ENCODE measurements at regions not wholly inside any gene's neighbourhood (a gene's known extent, or its start where the extent isn't known, plus 50 kb on each side); places are given as distances from the start of the nearest gene placed in this dataset.

- TF ChIP-seq CTCF (IDR thresholded peaks at IDR 0.05 in 2 of 3, conservative IDR thresholded peaks at IDR 0.05 in 1 of 3; ENCODE audit: borderline replicate concordance in 1 of 3, insufficient read depth in 1 of 3, low read depth in 2 of 3, low read length in 2 of 3) (no peak), ZFX (IDR thresholded peaks at IDR 0.05) (no peak), EZH2 (IDR thresholded peaks at IDR 0.05) (no peak), RAD21 (IDR thresholded peaks at IDR 0.05; ENCODE audit: low read depth) (no peak), CEBPB (IDR thresholded peaks at IDR 0.05; ENCODE audit: low read depth) (no peak), CBX3 (IDR thresholded peaks at IDR 0.05; ENCODE audit: low read depth) (no peak), ZNF274 (IDR thresholded peaks at IDR 0.05; ENCODE audit: low read depth, low read length) (no peak), EGR1 (IDR thresholded peaks at IDR 0.05; ENCODE audit: low read depth) (no peak)
- TF ChIP-seq, protein P1, sequence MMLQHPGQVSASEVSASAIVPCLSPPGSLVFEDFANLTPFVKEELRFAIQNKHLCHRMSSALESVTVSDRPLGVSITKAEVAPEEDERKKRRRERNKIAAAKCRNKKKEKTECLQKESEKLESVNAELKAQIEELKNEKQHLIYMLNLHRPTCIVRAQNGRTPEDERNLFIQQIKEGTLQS (IDR thresholded peaks at IDR 0.05): no peak
These were observed 62.0 kb upstream of the ACP3 start (continued) for GRCh38 chr3:132255041-132255745.

GRCh38 chr3:132256989-132257388, 60.2 kb upstream of the ACP3 start:
- no peaks in the 10 kb centered on the region for H4K20me1 ChIP-seq (ENCODE audit: insufficient read depth)
- ChIA-PET RAD21 (ENCODE audit: low non-redundant PET in 1 of 2, low total read pairs in 2 of 2, uncharacterized antibody in 2 of 2, unreplicated experiment in 2 of 2) (interaction anchor here (0.7 to 1.5 kb wide), 3 partner anchors 86 to 87 kb away, joined by 3 to 16 read pairs (median 12); no protein-coding TSS in a partner anchor), CTCF (interaction anchor here (1.1 to 4.6 kb wide), 9 partner anchors 10 to 385 kb away, joined by 3 to 105 read pairs (median 6); no protein-coding TSS in a partner anchor), POLR2A (no interaction called here)
- intact Hi-C loops (cut with micrococcal nuclease): loop anchor here (1.0 to 10.0 kb wide), 3 partner anchors 86 to 388 kb away; no protein-coding TSS in a partner anchor
- H3K4me3 ChIP-seq (replicated peaks in 1 of 2; ENCODE audit: low read depth in 1 of 2, low read length in 2 of 2): no peak overlapping the region
- H3K4me1 ChIP-seq (ENCODE audit: control insufficient read depth in 1 of 2, insufficient read depth in 2 of 2, low read length in 2 of 2): no peaks in the 10 kb centered on the region
- no TSS peak for BruUV-seq (replicated peaks)
- DNase-seq (ENCODE audit: low read depth, low spot score) (peak; percentile 38), ATAC-seq (peak; percentile 74)
- no peak overlapping the region for H3K9ac ChIP-seq (ENCODE audit: low read length)
- H3K36me3 ChIP-seq (ENCODE audit: control insufficient read depth in 1 of 2, insufficient read depth in 2 of 2, low read length in 2 of 2): no peaks in the 10 kb centered on the region
- no peaks in the 10 kb centered on the region for H3K9me2 ChIP-seq (ENCODE audit: insufficient read depth)
- TF ChIP-seq RAD21 (IDR thresholded peaks at IDR 0.05; ENCODE audit: low read depth) (peak; percentile 84), EZH2phosphoT487 (IDR thresholded peaks at IDR 0.05; ENCODE audit: borderline replicate concordance) (no peak), CTCF (IDR thresholded peaks at IDR 0.05 in 2 of 3, conservative IDR thresholded peaks at IDR 0.05 in 1 of 3; ENCODE audit: borderline replicate concordance in 1 of 3, insufficient read depth in 1 of 3, low read depth in 2 of 3, low read length in 2 of 3) (peak; percentile 51 to 76 (median 54)), SRF (IDR thresholded peaks at IDR 0.05; ENCODE audit: low read depth) (no peak), POLR2AphosphoS5 (IDR thresholded peaks at IDR 0.05; ENCODE audit: low read depth, low read length) (no peak), CBX3 (IDR thresholded peaks at IDR 0.05; ENCODE audit: low read depth) (no peak)
- TF ChIP-seq, protein P1 (IDR thresholded peaks at IDR 0.05): no peak
- no peaks in the 10 kb centered on the region for H3K79me2 ChIP-seq (ENCODE audit: insufficient read depth, low read length)
- no peak overlapping the region for H3K27ac ChIP-seq (ENCODE audit: low read depth, low read length)
- H3K27me3 ChIP-seq (ENCODE audit: insufficient read depth, low read length): no peaks in the 10 kb centered on the region
- no peak overlapping the region for H2AFZ ChIP-seq (ENCODE audit: low read depth, low read length, poor library complexity, severe bottlenecking)
- H3K9me3 ChIP-seq (ENCODE audit: control insufficient read depth in 1 of 2, insufficient read depth in 1 of 2, low read depth in 1 of 2, low read length in 2 of 2): no peaks in the 10 kb centered on the region
- H3K4me2 ChIP-seq (ENCODE audit: low read length): no peak overlapping the region

Data from HCT116 (cell line).